ENCODE measurements at regions not wholly inside any gene's neighbourhood (a gene's known extent, or its start where the extent isn't known, plus 50 kb on each side); places are given as distances from the start of the nearest gene placed in this dataset.

DNA sequence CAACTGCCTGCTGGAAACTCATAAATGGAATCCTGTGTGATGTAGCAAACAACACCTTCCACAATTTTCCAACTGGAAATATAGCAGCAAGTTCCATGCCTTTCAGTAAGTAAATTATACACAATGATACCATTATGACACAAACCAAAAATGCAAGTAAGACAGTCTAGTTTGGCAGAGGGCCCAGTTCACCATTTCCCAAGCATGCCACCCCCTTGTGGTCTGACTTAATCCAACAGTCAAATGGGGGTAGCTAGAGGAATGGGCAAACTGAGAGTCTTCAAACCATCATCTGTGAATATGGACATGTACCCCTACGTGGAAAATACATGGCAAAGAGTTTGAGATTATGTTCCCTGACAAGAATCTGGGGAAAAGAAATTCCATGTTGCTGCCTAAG, 137.6 kb upstream of the VWC2 start:
- Histone ChIP-seq H3K9me3 (ENCODE audit: control insufficient read depth, insufficient read depth, low read depth, low read length) (no peaks in the 10 kb centered on the region), H3K27ac (ENCODE audit: low read depth, low read length) (no peak overlapping the region), H3K36me3 (ENCODE audit: control insufficient read depth, insufficient read depth, low read length) (no peaks in the 10 kb centered on the region), H3K27me3 (ENCODE audit: control insufficient read depth, insufficient read depth, low read length) (no peaks in the 10 kb centered on the region), H3K9ac (ENCODE audit: low read length) (no peak overlapping the region), H3K4me3 (ENCODE audit: low read depth, low read length) (no peak overlapping the region), H3K4me1 (ENCODE audit: control insufficient read depth, insufficient read depth, low read length) (0 out of 2 replicates have a peak, but pooled peaks cover 5% of the 10 kb centered on the region)

DNA sequence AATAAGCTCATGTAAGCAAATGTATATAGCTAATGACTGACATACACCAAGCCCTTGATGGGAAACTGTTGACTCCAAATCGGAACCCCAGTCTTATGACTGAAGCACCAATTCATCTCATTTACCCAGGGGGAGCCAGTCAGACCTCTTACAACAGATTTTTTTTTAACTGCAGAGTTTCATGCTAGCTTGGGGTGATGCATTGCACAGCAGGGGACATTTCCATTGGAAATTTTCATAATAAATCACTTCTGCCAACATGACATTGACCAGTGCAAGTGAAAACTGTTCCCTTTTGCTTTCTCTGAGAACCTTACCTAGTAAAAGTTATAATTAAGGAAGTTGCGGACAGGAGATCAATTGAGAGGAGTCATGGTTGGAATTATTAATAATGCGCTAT, 137.0 kb upstream of the VWC2 start:
- Histone ChIP-seq H3K36me3 (ENCODE audit: control insufficient read depth, insufficient read depth, low read length) (no peaks in the 10 kb centered on the region), H3K9me3 (ENCODE audit: control insufficient read depth, insufficient read depth, low read depth, low read length) (no peaks in the 10 kb centered on the region), H3K9ac (ENCODE audit: low read length) (no peak overlapping the region), H3K27me3 (ENCODE audit: control insufficient read depth, insufficient read depth, low read length) (no peaks in the 10 kb centered on the region), H3K4me1 (ENCODE audit: control insufficient read depth, insufficient read depth, low read length) (0 out of 2 replicates have a peak, but pooled peaks cover 5% of the 10 kb centered on the region), H3K27ac (ENCODE audit: low read depth, low read length) (no peak overlapping the region), H3K4me3 (ENCODE audit: low read depth, low read length) (no peak overlapping the region)

DNA sequence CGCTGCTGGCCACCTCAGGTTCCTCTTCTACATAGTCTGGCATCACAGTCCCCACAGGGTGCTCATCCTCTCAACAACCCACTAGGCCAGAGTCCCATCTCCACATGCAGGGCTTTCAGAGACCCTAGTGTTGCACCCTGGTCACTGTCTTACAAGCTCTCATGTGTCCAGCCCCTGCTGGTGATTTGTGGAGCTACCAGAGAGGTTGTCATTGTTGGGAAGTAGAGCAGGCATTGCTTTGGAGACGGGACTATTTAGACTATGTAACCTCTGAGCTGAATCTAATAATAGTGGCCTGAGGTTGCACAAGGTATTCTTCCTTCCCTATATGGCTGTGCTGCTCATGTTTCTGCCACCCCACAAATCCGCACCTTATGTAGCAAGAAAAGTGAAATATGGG, 135.3 kb upstream of the VWC2 start:
- no peaks in the 10 kb centered on the region for H3K9me3 ChIP-seq (ENCODE audit: control insufficient read depth, insufficient read depth, low read depth, low read length)
- H3K27ac ChIP-seq (ENCODE audit: low read depth, low read length): no peak overlapping the region
- no peak overlapping the region for H3K4me3 ChIP-seq (ENCODE audit: low read depth, low read length)

DNA sequence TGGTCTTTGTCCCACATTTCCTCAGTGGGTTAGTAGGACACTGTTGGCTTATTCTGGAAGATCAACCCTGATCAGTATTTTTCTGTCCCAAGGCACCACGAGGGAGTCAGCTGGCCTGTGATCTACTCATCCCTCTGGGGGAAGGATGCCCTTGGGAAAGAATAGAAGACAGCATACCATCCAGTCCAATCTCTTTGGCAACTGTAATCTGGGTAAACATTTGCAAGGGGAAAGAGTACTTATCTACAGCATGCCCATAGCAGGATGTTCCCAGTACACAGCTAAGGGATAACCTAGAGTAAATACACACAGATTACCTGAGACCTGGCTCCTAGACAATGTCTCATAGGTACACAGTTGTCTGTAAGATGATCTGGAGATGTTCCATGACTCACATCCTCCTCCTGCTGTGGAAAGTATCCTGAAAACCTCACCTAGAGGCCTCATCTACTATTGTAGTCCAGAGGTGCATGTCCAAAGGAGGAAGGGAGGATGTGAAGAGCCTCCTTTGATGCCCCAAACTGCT, 134.3 kb upstream of the VWC2 start:
- no peaks in the 10 kb centered on the region for H3K9me3 ChIP-seq (ENCODE audit: control insufficient read depth, insufficient read depth, low read depth, low read length)
- H3K36me3 ChIP-seq (ENCODE audit: control insufficient read depth, insufficient read depth, low read length): no peaks in the 10 kb centered on the region
- no peak overlapping the region for H3K27ac ChIP-seq (ENCODE audit: low read depth, low read length)
- no peak overlapping the region for H3K9ac ChIP-seq (ENCODE audit: low read length)
- no peak overlapping the region for H3K4me3 ChIP-seq (ENCODE audit: low read depth, low read length)
- H3K4me1 ChIP-seq (ENCODE audit: control insufficient read depth, insufficient read depth, low read length): no peaks in the 10 kb centered on the region
- H3K27me3 ChIP-seq (ENCODE audit: control insufficient read depth, insufficient read depth, low read length): no peaks in the 10 kb centered on the region

More for the DNA sequence above, 135.3 kb upstream of the VWC2 start:
- Histone ChIP-seq H3K9ac (ENCODE audit: low read length) (no peak overlapping the region), H3K4me1 (ENCODE audit: control insufficient read depth, insufficient read depth, low read length) (no peaks in the 10 kb centered on the region), H3K27me3 (ENCODE audit: control insufficient read depth, insufficient read depth, low read length) (no peaks in the 10 kb centered on the region), H3K36me3 (ENCODE audit: control insufficient read depth, insufficient read depth, low read length) (no peaks in the 10 kb centered on the region)

DNA sequence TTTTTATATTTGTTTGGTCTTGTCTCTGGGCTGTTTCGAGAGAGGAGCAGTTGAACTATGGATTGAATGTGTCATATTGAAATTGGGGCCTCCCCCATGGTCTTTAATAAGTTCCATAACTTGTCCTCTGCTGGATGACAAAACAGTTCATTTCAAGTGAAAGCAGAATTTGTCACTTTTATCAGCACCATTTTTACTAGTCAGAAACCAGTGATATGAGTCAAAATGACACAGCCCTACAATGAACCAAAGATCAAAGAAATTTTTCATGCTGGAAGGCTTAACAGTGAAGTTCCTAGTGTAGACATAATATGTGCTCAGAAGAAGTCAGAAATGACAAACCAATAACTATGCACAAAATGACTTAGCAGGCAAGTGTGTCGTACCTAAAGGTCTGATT, 133.6 kb upstream of the VWC2 start:
- Histone ChIP-seq H3K4me3 (ENCODE audit: low read depth, low read length) (no peak overlapping the region), H3K9me3 (ENCODE audit: control insufficient read depth, insufficient read depth, low read depth, low read length) (no peaks in the 10 kb centered on the region), H3K4me1 (ENCODE audit: control insufficient read depth, insufficient read depth, low read length) (no peaks in the 10 kb centered on the region), H3K27ac (ENCODE audit: low read depth, low read length) (no peak overlapping the region), H3K9ac (ENCODE audit: low read length) (no peak overlapping the region), H3K27me3 (ENCODE audit: control insufficient read depth, insufficient read depth, low read length) (no peaks in the 10 kb centered on the region), H3K36me3 (ENCODE audit: control insufficient read depth, insufficient read depth, low read length) (no peaks in the 10 kb centered on the region)

DNA sequence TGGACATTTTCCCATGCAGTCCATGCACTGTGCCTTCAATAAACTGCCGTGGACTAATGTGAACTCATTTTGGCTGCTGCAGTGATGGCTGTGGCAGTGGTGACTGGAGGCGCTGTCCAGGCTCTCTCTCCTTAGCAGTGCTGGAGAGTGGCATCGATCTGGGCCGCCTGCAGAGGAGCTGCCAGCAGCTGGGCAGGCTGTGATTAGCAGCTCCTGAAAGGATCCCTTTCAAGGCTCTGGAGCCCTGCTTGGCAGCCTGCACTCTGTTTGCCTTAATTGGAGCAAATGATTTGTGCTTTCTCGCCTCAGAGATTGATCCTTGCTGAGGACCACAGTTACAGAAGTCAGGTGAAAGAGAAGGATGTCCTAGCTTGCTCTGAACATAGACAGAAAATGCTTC, 130.1 kb upstream of the VWC2 start:
- no peaks in the 10 kb centered on the region for H3K27me3 ChIP-seq (ENCODE audit: control insufficient read depth, insufficient read depth, low read length)
- H3K4me1 ChIP-seq (ENCODE audit: control insufficient read depth, insufficient read depth, low read length): no peaks in the 10 kb centered on the region
- no peak overlapping the region for H3K27ac ChIP-seq (ENCODE audit: low read depth, low read length)
- H3K36me3 ChIP-seq (ENCODE audit: control insufficient read depth, insufficient read depth, low read length): no peaks in the 10 kb centered on the region
- no peak overlapping the region for H3K9ac ChIP-seq (ENCODE audit: low read length)
- H3K9me3 ChIP-seq (ENCODE audit: control insufficient read depth, insufficient read depth, low read depth, low read length): 0 out of 2 replicates have a peak, but pooled peaks cover 3% of the 10 kb centered on the region
- no peak overlapping the region for H3K4me3 ChIP-seq (ENCODE audit: low read depth, low read length)

DNA sequence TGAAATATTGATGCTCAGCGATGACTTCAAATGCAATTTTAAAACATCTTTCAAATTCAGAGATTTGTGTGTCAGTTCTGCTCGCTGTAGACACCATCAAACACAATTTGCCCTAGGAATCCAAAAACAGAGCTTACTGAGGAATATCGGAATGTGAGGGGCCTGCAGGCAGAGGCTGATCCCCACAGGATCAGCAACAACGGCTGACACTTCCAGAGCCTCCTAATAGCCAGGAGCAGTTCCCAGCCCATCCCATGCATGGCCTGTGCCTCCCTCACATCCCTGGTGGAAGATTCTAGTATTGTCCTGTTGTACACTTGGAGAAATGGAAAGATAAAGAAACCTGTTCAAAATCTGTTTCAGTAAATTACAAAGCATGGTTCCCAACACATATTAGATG, 129.7 kb upstream of the VWC2 start:
- Histone ChIP-seq H3K27me3 (ENCODE audit: control insufficient read depth, insufficient read depth, low read length) (no peaks in the 10 kb centered on the region), H3K4me3 (ENCODE audit: low read depth, low read length) (no peak overlapping the region), H3K4me1 (ENCODE audit: control insufficient read depth, insufficient read depth, low read length) (no peaks in the 10 kb centered on the region), H3K9ac (ENCODE audit: low read length) (no peak overlapping the region), H3K36me3 (ENCODE audit: control insufficient read depth, insufficient read depth, low read length) (no peaks in the 10 kb centered on the region), H3K27ac (ENCODE audit: low read depth, low read length) (no peak overlapping the region), H3K9me3 (ENCODE audit: control insufficient read depth, insufficient read depth, low read depth, low read length) (0 out of 2 replicates have a peak, but pooled peaks cover 5% of the 10 kb centered on the region)

DNA sequence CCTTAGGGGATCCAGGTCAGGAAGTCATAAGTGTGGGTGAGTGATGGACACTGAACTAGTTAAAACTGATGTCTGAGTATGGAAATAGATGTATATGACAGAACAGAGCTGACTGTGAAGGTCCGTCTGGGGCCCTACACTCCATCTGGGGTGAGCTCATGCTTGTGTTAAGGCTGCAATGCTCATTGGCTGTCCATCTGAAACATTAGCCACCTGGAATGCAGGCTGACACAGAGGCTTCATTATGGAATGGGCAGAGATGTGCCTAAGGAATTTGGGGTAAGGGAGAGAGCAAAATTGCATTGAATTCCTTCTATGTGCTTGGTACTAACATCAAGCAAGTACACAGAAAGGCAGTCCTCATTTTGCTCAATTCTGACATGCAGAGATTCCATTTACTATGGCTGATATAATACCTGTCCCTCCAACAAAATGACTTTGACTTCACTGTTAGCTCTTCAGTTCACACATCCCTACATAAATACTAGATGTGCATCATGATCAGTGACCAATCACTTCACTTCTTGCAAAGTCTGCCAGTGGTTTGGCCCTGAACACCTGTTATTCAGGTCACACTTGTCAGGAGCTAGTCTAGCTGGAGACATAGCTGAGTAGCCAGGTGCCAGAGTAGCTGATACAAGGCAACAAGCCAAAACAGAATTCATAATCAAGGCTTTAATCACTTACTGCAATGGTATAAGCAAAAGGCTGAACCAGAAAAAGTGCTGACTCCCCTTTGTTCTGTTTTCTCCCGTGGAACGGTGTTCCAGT, 128.9 kb upstream of the VWC2 start:
- Histone ChIP-seq H3K4me1 (ENCODE audit: control insufficient read depth, insufficient read depth, low read length) (no peaks in the 10 kb centered on the region), H3K9ac (ENCODE audit: low read length) (no peak overlapping the region), H3K4me3 (ENCODE audit: low read depth, low read length) (no peak overlapping the region), H3K27ac (ENCODE audit: low read depth, low read length) (no peak overlapping the region), H3K9me3 (ENCODE audit: control insufficient read depth, insufficient read depth, low read depth, low read length) (peaks cover 12% of the 10 kb centered on the region; the same call in 1 of the 2 replicates), H3K27me3 (ENCODE audit: control insufficient read depth, insufficient read depth, low read length) (no peaks in the 10 kb centered on the region), H3K36me3 (ENCODE audit: control insufficient read depth, insufficient read depth, low read length) (no peaks in the 10 kb centered on the region)

DNA sequence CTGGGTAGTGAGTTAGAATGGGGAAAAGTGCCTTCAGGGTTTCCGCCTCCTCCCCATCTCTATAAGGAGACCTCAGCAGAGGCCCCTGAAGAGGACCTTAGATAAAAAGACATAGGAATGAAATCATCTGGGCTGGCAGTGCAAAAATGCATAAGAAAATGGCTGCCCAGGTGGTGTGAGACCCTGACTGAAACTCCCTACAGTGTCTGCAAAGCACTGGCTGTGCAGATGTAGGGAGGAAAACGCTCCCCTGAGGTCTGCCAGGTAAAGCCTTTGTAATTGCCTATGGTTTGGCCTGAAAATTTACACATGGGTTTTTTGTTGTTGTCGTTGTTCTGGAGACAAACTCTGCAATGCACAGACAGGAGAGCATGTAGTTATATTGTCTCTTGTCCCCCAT, 128.1 kb upstream of the VWC2 start:
- Histone ChIP-seq H3K4me1 (ENCODE audit: control insufficient read depth, insufficient read depth, low read length) (no peaks in the 10 kb centered on the region), H3K27ac (ENCODE audit: low read depth, low read length) (no peak overlapping the region)

DNA sequence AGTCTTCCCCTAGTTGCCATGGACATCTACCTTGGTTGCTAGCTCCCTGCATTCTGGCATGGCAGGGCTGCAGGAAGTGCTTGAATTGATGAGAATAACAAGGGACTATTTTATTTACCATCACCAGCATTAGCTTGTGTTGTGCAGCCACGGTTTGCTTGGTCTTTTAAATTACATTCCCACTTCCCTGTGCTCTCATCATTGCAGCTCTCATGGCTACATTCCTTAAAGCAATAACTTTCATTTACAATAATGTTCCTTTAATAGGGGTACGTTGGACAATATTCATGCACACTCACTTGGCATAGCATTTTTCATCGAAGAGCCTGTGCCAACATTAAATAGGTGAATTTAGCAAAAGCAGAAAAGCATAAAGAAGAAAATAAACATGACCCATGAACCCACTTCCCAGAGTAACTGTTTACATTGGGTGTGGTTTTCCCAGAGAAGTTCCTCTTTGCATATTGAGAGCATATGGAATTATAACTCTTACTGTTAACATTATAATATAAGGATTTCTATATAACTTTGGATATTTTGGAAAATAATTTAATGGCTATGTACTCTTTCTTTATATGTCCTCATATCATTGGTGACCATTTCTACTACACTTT, 113.2 kb upstream of the VWC2 start:
- H3K36me3 ChIP-seq (ENCODE audit: control insufficient read depth, insufficient read depth, low read length): no peaks in the 10 kb centered on the region
- H3K4me1 ChIP-seq (ENCODE audit: control insufficient read depth, insufficient read depth, low read length): no peaks in the 10 kb centered on the region
- H3K27ac ChIP-seq (ENCODE audit: low read depth, low read length): no peak overlapping the region
- no peak overlapping the region for H3K4me3 ChIP-seq (ENCODE audit: low read depth, low read length)
- no peaks in the 10 kb centered on the region for H3K27me3 ChIP-seq (ENCODE audit: control insufficient read depth, insufficient read depth, low read length)
- no peaks in the 10 kb centered on the region for H3K9me3 ChIP-seq (ENCODE audit: control insufficient read depth, insufficient read depth, low read depth, low read length)
- H3K9ac ChIP-seq (ENCODE audit: low read length): no peak overlapping the region

More for the DNA sequence above, 128.1 kb upstream of the VWC2 start:
- peaks cover 16% of the 10 kb centered on the region; the same call in 1 of the 2 replicates for H3K9me3 ChIP-seq (ENCODE audit: control insufficient read depth, insufficient read depth, low read depth, low read length)
- no peaks in the 10 kb centered on the region for H3K36me3 ChIP-seq (ENCODE audit: control insufficient read depth, insufficient read depth, low read length)
- no peak overlapping the region for H3K9ac ChIP-seq (ENCODE audit: low read length)
- no peak overlapping the region for H3K4me3 ChIP-seq (ENCODE audit: low read depth, low read length)
- H3K27me3 ChIP-seq (ENCODE audit: control insufficient read depth, insufficient read depth, low read length): no peaks in the 10 kb centered on the region

DNA sequence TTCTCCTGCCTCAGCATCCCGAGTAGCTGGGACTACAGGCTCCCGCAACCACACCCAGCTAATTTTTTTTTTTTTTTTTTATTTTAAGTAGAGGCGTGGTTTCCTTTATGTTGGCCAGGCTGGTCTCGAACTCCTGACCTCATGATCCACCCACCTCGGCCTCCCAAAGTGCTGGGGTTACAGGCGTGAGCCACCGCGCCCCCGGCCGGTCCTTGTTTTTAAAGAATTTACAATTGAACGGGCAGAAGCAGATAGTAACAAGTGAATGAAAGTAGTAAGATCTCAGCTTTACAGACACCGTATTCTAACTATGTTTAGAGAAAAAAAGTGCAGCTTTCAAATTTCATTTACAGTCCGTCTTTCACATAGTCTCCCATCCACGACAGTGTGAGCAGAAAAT, 112.5 kb upstream of the VWC2 start:
- Histone ChIP-seq H3K4me3 (ENCODE audit: low read depth, low read length) (no peak overlapping the region), H3K36me3 (ENCODE audit: control insufficient read depth, insufficient read depth, low read length) (no peaks in the 10 kb centered on the region), H3K9me3 (ENCODE audit: control insufficient read depth, insufficient read depth, low read depth, low read length) (no peaks in the 10 kb centered on the region), H3K27me3 (ENCODE audit: control insufficient read depth, insufficient read depth, low read length) (no peaks in the 10 kb centered on the region), H3K4me1 (ENCODE audit: control insufficient read depth, insufficient read depth, low read length) (no peaks in the 10 kb centered on the region), H3K27ac (ENCODE audit: low read depth, low read length) (no peak overlapping the region), H3K9ac (ENCODE audit: low read length) (no peak overlapping the region)
